HG02973 (cell line): ENCODE measurements at regions not wholly inside any gene's neighbourhood (a gene's known extent, or its start where the extent isn't known, plus 50 kb on each side); places are given as distances from the start of the nearest gene placed in this dataset.

ENCODE experiments used
- ATAC-seq: cut with Tn5 transposase; IDR thresholded peaks from one replicate; pipeline ENCODE4 v1.9.1; 2021; ENCODE audit warnings: moderate library complexity; ENCODE audit not compliant: unreplicated experiment

DNA sequence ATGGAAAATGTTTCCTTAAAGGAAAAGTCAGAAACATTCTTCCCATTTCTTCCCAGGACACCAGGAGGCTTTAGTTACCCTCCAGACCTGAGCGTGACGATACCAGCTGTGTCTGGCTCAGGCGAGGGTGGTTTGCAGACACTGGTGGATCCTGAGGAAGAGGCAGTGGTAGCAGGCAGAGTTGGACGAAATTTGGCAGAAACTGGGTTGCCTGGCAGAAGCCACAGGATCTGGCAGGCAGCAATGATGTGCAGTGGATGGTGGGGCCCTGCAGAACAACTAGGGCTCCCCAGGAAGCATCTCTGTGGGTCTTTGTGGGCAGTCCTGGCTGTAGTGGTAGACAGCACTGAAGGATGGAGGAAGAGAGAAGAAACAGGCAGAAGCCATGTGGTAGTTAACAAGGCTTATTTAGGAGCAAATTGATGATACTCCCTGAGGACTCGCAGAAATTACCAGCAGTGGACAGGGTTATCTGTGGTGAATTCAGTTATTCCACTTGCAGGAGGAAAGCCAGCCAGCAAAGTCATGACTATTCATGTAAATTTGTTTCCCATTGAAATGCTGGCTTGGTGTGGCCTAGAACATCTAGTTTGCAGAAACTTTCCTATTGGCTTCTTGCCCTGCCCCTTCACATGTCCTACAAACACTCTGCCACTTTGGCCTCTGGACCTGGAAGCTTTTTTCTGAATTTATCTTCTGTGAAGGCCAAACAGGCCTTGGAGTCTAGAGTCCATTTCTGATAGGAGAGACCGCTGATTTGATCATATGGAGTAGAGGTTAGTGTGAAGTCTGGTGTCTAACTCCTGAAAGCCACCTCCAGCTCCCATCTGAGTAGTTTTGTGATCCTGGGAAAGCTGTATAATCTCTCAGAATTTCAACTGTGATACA is 212.0 kb downstream of the DMRT2 start:
- no peak for ATAC-seq

DNA sequence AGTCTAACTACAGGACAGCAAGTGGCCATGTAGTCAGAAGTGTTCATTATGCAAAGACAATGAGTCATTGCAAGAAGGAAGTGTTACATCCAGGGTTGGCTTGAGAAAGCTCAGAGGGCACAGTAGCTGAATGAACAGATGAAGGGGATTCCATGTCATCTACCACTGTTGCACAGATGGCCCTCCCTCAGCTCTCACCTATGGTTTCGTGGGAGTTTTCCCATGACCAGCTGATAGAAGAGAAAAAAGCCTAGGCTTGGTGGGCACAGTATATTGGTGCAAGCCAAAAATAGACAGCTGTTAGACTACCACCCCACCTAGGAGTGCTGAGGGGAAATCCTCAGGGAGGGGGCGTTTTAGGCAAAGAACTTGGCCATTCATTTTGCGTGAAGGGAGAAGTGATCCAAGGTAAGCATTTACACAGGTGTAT is 217.0 kb downstream of the DMRT2 start:
- ATAC-seq = no peak

DNA sequence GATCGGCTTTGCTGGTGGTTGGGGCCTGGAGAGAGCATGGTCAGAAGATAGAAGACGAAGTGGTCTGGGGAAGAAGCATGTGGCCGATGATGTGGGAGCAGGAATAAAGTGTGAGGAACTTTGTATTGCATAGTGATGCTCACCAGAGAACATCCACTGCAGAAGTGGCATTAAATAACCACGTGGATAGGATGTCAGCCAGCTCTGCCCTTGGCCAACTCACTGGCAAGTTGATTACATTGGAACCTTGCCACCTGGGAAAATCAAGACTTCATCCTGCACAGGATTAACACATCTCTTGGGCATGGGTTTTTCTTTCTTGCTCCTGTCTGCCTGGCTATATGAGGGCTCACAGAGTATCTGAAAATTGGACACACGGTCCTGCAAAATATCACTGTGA is 217.4 kb downstream of the DMRT2 start:
- no peak for ATAC-seq

DNA sequence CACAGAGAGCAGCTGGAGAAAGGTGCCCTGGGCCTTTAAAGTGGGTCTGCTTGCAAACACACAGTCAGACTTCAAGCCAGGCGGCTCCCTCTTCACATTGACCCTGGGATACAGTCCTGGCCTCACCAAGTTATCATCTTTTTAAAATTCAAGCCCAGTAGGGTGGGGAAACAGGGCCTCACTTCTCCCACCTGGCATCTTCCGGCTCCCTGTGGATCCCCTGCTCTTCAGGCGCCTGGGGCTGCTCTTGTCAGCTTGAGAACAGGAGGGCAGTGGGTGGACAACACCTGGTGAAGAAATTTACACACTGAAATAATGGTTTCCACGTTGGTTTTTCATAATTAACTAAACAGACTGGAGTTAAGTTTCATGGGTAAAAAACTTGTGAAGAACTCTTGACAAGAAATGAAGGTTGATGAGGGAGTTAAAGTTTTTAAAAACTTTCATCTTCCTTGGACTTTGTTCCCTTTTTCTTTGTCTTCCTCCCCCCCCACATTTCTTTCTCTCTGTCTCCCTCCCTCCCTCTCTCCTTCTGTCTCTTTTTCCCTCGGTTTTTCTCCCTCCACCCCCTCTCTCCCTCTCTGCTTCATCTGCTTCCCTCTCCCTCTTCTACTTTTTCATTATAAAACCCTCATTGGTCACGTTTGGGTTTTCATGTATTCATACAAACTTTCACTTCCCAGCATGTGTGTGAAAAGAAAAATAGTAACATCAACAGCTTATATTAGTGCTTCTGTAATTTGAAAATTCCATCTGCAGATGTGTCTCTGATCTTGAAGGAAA is 219.6 kb downstream of the DMRT2 start:
- ATAC-seq = no peak

DNA sequence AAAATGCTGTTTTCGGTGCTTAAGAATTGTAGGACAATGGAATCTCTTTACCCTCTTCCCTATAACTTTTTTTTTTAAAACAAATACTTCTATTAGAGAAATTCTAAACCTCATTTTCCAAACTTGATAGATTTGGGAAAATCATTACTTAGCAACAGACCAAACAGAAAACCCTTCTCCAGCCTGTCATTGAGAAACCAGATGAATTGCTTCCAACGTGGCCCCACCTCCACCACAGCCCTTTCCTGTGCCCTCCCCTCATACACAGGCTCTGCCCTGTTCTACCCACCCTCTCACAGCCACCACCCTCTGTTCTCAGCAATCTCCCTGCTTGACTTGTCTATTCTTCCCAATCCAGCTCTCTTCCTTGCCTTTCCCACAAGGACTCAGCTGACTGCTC is 221.2 kb downstream of the DMRT2 start:
- ATAC-seq = no peak

DNA sequence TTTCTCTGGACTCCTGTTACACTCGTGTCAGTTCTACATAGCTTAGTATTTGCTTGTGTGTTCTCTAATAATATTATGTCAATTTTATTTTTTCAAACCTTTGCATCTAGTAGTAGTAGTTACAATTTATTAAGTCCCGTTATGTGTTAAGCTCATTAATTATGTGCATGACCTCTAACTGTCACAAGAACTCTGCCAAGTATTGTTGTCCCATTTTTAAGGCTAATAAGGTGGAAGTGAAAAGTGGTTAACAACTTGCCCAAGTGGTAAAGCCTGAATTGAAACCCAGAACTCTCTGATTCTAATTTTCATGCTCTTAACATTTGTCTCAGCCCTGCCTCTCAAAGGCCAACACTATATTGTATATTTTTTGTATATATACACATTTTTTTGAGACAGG is 221.6 kb downstream of the DMRT2 start:
- ATAC-seq = no peak

DNA sequence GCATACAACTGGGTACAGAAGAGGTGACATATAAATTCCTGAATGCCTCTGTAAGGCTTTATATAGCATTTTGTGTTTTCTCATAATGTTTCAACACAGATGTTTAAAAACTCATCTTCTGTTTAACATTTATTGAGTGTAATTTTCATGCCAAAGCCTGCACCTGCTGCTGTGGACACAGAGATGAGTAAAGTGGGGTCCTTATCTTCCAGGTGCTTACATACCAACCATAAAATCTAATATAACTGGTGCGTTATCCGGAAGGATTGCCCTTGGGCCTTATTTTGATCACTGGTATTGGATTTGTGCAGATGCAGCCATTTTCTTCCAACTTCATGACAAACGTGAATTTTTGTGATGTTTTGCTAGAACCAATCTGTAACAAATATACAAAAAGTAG is 222.3 kb downstream of the DMRT2 start:
- no peak for ATAC-seq

DNA sequence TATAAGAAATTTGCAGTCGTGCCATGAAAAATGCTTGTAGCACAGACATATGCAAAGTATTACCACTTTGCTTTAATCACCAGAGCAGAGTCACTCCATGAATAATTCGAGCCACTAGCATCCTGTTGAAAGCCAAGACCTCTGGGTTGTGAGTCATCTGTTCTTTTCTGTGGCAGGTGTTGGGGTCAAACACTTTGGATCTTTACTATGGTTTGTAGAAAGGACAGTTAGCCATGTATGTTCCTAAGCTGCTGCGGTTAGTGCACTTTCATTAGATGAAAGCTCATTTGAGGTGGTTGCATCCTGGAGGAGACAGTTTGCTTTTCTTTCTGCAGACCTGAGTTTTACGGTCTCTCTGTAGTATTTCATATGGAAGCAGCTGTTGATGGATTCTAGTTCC is 223.7 kb downstream of the DMRT2 start:
- no peak for ATAC-seq

DNA sequence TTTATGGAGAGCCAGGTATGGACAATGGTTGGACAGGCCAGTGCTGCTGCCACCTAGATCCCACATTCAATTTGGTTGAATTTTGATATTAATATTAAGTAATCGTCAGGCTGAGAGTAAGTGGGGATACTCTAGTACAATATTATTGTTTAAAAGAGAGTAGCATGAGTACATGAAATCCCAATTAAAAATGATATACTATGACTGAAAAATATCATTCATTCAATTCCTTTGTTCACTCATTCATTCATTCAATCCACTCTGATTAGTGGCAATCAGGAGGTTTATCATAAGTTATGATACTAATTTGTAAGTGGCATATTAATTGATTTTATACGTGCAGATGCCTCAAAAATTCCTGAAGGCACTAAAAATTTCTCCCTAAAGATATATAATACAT is 224.2 kb downstream of the DMRT2 start:
- no peak for ATAC-seq

DNA sequence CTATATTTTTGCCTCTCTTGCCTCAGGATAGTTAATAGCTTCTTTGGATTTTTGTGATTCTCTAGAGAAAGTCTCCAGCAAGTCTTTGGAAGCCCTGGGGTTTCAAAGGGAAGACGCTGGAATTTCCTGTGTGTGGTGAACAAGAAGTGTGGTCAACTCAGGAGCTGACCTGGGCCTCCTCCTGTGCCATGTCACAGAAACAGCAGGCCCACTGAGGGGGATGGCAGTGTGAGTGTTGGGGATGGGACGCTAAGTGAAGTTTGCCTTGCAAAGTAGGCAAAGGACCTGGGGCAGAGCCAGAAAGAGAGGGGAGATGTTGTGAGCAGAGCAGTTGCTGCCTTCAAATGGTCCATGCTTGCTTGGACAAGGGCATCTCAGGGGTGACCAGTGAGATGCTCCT is 226.3 kb downstream of the DMRT2 start:
- ATAC-seq = no peak

DNA sequence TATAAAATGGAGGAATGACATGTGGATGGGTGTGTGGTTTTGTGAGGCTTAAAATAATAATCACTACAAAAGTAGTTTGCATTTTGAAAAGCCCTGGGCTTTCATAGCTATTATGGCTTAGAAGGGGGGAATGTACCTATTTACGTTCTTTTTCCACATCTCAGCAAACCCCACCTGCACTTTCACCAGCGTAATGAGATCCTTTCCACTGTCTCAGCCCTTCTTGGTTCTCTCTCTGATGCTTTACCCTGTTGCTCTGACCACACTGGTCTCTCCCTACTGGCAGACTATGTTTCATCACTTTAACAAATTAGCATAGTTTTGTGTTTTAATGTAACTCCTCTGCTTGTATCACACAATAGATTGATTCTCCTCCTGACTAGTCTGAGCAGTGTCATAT is 234.6 kb downstream of the DMRT2 start:
- no peak for ATAC-seq

DNA sequence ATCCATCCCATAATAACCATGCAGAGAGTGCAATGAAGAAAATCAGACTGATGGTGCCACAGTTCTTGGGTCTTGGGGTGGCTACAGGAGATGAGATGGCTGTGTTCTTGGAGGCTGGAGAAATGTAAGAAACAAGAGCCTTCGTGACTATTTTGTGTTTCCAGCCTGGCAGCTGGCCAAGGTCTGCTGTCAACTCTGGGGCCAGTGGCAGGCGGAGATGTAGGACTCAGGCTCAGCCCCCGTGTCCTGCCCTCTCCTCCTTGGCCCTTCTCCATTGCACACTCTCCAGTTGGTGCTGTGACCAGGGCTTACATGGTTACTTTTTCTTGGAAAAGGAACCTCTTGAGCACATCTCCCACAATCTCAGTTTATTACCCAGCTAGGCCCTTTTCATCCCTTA is 235.4 kb downstream of the DMRT2 start:
- no peak for ATAC-seq

DNA sequence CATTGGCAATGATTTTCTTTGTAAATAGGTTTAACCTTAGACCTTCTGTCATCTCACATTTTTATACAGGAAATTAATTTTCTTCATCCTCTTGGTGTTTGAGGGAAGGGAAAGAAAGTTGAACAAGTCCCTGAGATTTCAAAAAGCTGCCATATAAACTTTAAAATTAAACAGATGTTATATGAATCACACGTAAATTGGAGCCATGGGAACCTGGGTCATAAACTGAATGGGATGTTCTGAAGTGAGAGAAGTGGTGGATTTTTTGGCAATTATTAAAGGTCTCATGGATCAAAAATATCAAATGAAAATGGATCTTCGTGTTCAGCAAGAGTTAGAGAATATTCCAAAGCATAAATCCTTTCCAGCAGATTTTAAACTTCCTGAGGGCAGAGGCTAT is 242.2 kb downstream of the DMRT2 start:
- ATAC-seq = no peak

DNA sequence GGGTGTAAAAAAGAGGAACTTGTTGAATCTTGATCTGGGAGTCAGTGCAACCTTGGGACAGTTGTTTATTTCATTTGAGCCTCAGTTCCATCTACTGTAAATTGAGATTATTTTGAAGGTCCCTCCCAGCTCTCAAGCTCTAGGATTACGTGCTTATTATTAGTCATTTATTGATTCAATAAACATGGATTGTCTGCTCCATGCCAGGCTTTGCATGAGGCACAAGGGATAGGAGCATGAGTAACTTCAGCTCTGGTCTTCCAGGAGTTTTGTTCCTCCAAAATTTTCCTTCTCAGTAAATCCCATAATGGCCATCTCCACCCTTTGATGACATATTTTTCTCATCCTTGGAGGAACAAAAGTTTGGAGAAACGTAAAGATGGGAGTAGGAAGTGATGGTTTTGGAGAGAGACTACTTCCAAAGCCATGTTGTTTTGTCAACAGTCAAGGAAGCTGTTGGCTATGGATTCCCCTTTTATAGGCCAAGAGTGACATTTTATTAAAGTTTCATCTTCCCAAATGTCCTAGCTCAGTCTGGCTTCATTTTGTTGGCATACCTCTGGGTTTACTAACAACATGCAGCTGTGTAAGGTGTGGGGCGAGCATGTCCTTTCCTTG is 244.6 kb downstream of the DMRT2 start:
- ATAC-seq = no peak

DNA sequence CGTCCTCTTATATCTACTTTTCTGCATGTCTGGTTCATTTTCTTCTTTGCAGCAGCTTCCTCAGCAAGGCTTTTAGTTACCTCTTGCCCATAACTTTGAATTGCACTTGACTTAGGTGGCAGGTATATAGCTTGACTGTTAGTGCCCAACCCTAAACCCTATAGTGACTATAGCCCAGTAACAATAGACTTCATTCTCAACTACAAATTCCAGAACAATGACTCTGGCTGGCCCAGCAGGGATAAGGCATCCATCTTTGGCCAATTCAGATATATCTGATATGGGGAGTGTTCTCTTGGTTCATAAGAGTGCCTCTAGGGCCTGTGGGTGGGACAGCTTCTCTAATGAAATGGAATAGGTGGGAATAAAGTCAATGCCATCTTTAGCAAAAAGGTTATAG is 246.2 kb downstream of the DMRT2 start:
- ATAC-seq = no peak

DNA sequence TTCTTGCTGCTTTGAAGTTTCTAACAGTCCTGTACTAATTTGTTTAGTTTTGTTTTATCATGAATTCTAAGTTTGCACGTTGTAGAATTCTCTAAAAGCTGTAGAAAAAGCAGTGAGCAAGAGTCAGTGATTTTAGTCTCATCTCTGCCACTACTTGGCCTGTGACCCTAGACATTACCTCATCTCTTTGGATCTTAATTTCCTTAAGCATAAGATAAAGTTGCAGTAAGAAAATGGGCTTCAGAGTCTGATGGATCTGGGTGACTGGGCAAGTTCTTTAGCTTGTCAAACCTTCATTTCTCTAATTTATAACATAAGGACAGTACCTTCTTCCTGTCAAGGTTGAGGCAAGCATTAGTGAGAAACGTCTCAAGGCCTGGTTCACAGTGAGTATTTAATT is 247.9 kb downstream of the DMRT2 start:
- no peak for ATAC-seq

DNA sequence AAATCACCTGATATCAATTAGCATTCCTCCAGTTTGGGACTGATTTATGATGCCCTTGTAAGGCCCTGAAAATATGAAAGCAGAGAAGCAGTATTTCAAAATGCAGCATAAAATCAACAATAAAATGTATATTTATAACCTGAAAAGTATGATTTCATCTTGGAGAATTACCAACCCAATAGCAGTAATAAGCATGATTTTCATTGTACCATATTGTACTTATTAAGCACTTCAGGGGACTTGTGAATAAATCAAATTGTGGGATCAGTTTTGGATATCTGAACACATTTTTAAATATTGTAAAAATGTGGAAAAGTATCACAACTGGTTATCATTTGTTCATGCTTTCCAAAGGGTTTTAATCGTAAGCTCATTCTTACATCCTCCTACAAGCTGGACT is 250.8 kb downstream of the DMRT2 start:
- ATAC-seq = no peak

DNA sequence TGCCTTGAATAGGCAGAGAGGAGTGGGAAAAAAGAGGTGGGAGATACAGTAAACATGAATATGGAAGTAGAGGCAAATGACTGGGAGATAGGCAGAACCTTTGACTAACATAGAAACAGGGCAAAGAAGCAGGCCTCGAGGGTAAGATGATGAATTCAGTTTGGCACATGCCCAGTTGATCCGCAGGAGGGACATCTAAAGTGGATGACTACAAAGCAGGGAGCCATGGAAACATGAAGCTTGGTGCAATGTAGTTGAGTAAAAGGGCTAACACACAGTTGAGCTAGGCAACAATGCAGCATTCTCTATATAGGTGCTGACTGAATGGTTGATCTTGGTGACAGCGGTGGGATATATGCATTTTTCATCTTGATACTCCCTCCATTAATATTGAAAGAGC is 253.8 kb downstream of the DMRT2 start:
- no peak for ATAC-seq

DNA sequence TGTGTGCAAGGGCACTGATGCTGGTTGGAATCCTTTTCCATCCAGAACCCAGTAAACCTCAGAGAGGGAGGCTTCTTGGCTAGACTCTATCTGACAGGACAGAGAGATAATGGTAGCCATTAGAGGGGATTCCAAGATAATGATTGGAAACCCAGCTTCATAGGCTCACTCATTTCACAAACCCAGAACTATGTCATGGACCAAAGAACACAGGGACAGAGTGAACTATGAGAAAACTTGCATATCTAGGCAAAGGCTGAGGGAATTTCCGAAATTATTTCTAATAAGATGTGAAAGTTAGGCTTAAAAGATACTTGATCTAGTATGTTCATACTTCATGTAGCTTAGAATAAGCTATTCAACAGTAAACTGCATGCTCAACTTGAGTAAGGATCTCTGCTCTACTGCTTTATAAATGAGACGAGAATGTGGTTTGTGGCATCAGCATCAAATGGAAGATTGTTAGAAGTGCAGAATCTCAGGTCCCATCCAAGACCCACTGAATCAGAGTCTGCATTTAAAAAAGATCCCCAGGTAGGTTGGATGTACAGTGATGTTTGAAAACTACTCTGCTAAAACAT is 261.4 kb downstream of the DMRT2 start:
- no peak for ATAC-seq

DNA sequence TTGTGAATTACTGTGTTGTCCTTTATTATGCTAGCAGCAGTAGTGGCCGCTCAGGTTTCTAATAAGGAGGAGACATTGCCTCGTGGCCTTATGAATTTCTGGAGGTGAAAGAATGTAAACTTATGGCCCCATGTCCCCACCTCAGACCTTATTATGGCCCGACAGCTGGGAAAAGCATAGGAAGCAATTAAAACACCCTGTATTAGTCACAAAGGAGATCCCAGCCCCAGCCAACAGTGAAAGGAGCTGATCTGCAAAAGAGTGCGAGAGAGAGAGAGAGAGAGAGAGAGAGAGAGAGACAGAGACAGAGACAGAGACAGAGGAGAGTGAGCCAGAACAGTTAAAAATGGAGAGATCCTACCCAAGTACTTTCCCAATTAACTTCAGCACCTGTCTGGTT is 269.3 kb downstream of the DMRT2 start:
- ATAC-seq = no peak

DNA sequence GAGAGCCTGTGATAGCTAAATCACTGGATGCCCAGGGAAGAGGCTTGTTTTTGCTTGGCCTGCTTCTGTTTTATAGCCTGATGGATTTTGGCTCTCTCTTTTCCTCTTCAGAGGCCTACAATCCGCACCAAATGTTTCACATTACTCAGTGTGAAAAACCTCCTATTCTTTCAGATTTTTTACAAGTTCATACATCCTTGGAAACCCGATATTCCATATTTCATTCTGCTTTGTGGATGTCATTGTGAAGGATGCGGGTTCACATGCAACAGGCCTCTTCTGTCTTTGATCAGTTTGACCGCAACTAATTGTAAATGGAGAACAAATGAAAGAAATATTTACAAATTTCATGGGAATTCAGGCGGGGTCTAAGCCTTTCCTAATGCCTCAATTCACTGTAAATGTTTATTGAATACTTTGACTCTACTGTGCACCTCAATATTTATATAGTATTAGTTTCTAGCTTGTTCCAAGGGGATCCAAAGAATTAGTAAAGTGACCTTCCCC is 269.9 kb downstream of the DMRT2 start:
- no peak for ATAC-seq
